Neural progenitor cell (in vitro differentiated cells): ENCODE measurements at regions not wholly inside any gene's neighbourhood (a gene's known extent, or its start where the extent isn't known, plus 50 kb on each side); places are given as distances from the start of the nearest gene placed in this dataset.

Experiments
- EZH2 ChIP-seq: fragments of 200-600 bp; sonication (generic); IDR thresholded peaks from 2 replicates; pipeline ENCODE4 v1.6.1; 2017; ENCODE audit warnings: antibody characterized with exemption, mild to moderate bottlenecking, moderate library complexity
- TF ChIP-seq, protein P1 (sequence below): fragments of 200-600 bp; sonication (generic); IDR thresholded peaks from 2 replicates; pipeline ENCODE4 v1.5.1; 2017; ENCODE audit warnings: antibody characterized with exemption, mild to moderate bottlenecking

DNA sequence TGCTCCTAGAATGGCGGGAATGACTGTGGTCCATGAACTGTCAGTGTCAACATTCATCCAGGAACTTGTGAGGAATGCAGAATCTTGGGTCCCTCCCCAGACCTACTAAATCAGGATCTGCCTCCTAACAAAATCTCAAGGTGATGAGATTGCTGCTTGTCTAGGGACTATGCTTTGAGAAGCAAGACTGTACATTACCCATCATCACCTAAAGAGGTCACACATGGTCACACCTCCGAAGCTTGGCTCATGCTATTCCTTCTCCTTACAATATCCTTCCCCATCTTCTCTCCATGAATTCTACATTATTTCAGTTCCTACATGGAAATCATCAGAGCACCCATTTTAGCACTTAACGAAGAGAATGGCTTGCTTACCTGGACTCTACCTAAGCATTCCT, 102.3 kb upstream of the JARID2 start:
- TF ChIP-seq, protein P1, sequence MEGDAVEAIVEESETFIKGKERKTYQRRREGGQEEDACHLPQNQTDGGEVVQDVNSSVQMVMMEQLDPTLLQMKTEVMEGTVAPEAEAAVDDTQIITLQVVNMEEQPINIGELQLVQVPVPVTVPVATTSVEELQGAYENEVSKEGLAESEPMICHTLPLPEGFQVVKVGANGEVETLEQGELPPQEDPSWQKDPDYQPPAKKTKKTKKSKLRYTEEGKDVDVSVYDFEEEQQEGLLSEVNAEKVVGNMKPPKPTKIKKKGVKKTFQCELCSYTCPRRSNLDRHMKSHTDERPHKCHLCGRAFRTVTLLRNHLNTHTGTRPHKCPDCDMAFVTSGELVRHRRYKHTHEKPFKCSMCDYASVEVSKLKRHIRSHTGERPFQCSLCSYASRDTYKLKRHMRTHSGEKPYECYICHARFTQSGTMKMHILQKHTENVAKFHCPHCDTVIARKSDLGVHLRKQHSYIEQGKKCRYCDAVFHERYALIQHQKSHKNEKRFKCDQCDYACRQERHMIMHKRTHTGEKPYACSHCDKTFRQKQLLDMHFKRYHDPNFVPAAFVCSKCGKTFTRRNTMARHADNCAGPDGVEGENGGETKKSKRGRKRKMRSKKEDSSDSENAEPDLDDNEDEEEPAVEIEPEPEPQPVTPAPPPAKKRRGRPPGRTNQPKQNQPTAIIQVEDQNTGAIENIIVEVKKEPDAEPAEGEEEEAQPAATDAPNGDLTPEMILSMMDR, result no peak
- no peak for TF ChIP-seq EZH2
